Lower lobe of right lung (tissue), 2 donors: ENCODE measurements at regions not wholly inside any gene's neighbourhood (a gene's known extent, or its start where the extent isn't known, plus 50 kb on each side); places are given as distances from the start of the nearest gene placed in this dataset.
"Not testable (repeated sequence)": the region's sequence is repeated elsewhere in the genome, so short reads cannot be mapped to it uniquely, and the experiment has no call there.

ENCODE experiments used
- ATAC-seq, 2 donors: fragments of 200-7000 bp; cut with Tn5 transposase; one replicate each; pipeline ENCODE4 v1.9.1; 2020 to 2022; ENCODE audit warnings: mild to moderate bottlenecking in 2 of 2, moderate library complexity in 2 of 2
- DNase-seq: peaks from one replicate; pipeline ENCODE4 v3.0.0-alpha.2; 2020
- H3K27ac ChIP-seq: fragments of 200-600 bp; one replicate; pipeline ENCODE4 v1.8.0; 2022
- H3K27me3 ChIP-seq: fragments of 200-600 bp; one replicate; pipeline ENCODE4 v1.8.0; 2022; ENCODE audit warnings: low read depth
- H3K36me3 ChIP-seq: fragments of 200-600 bp; one replicate; pipeline ENCODE4 v1.8.0; 2022; ENCODE audit warnings: mild to moderate bottlenecking
- H3K4me1 ChIP-seq: fragments of 200-600 bp; one replicate; pipeline ENCODE4 v1.8.0; 2022
- H3K4me3 ChIP-seq: fragments of 200-600 bp; one replicate; pipeline ENCODE4 v1.8.0; 2022; ENCODE audit warnings: mild to moderate bottlenecking
- H3K9me3 ChIP-seq: fragments of 200-600 bp; one replicate; pipeline ENCODE4 v1.8.0; 2022
- CTCF ChIP-seq: fragments of 200-600 bp; IDR thresholded peaks from one replicate; pipeline ENCODE4 v1.8.0; 2022; ENCODE audit warnings: antibody characterized with exemption, mild to moderate bottlenecking
- intact Hi-C: fragments of 100-400 bp; cut with DNase I; formaldehyde crosslinking; loops from one replicate; pipeline ENCODE4 v1.11.0; 2022
- donor health status: DM: no; HTN: yes; CAD: no; lungs with severe emphysema.

- Histone ChIP-seq H3K36me3 (no peaks in the 10 kb centered on the region), H3K27me3 (no peaks in the 10 kb centered on the region), H3K9me3 (no peaks in the 10 kb centered on the region), H3K27ac (no peak overlapping the region), H3K4me3 (no peak overlapping the region), H3K4me1 (no peaks in the 10 kb centered on the region)
- DNase-seq (no peak), ATAC-seq (no peak)
- no peak for TF ChIP-seq CTCF
- intact Hi-C loops: no loop called here
Measured at GRCh38 chr2:163909411-163910080, 173.7 kb upstream of the FIGN start.

- no peaks in the 10 kb centered on the region for H3K27me3 ChIP-seq
- no peaks in the 10 kb centered on the region for H3K36me3 ChIP-seq
- H3K27ac ChIP-seq: no peak overlapping the region
- intact Hi-C loops: no loop called here
- ATAC-seq (no peak), DNase-seq (no peak)
- no peaks in the 10 kb centered on the region for H3K4me1 ChIP-seq
- no peak for TF ChIP-seq CTCF
- H3K9me3 ChIP-seq: no peaks in the 10 kb centered on the region
- no peak overlapping the region for H3K4me3 ChIP-seq
Measured at GRCh38 chr2:163906410-163906809, 170.6 kb upstream of the FIGN start.

GRCh38 chr2:163897799-163898198, 162.0 kb upstream of the FIGN start:
- intact Hi-C loops: no loop called here
- Histone ChIP-seq H3K4me3 (no peak overlapping the region), H3K27me3 (no peaks in the 10 kb centered on the region), H3K9me3 (peaks cover 4% of the 10 kb centered on the region), H3K27ac (no peak overlapping the region), H3K36me3 (no peaks in the 10 kb centered on the region), H3K4me1 (no peaks in the 10 kb centered on the region)
- no peak for TF ChIP-seq CTCF
- no peak for DNase-seq
- peak in 1 of 2 donors; percentile 39 for ATAC-seq

- H3K4me1 ChIP-seq, intact Hi-C loops, H3K36me3 ChIP-seq, H3K9me3 ChIP-seq, H3K27ac ChIP-seq, ATAC-seq, H3K4me3 ChIP-seq, H3K27me3 ChIP-seq, DNase-seq: not testable (repeated sequence)
Measured at GRCh38 chr2:163893444-163893843, 157.6 kb upstream of the FIGN start.

- ATAC-seq: no peak
Measured at GRCh38 chr2:163888591-163888990, 152.8 kb upstream of the FIGN start.

More at GRCh38 chr2:163888591-163888990, 152.8 kb upstream of the FIGN start:
- Histone ChIP-seq H3K36me3 (no peaks in the 10 kb centered on the region), H3K27me3 (no peaks in the 10 kb centered on the region), H3K9me3 (no peaks in the 10 kb centered on the region), H3K27ac (no peak overlapping the region), H3K4me1 (no peaks in the 10 kb centered on the region), H3K4me3 (no peak overlapping the region)
- TF ChIP-seq CTCF: no peak
- DNase-seq: no peak
- intact Hi-C loops: no loop called here
